HG02885 (cell line): ENCODE measurements at regions not wholly inside any gene's neighbourhood (a gene's known extent, or its start where the extent isn't known, plus 50 kb on each side); places are given as distances from the start of the nearest gene placed in this dataset.

Experiments
- ATAC-seq: cut with Tn5 transposase; IDR thresholded peaks from one replicate; pipeline ENCODE4 v1.9.1; 2021; ENCODE audit warnings: mild to moderate bottlenecking; ENCODE audit not compliant: unreplicated experiment, poor library complexity

DNA sequence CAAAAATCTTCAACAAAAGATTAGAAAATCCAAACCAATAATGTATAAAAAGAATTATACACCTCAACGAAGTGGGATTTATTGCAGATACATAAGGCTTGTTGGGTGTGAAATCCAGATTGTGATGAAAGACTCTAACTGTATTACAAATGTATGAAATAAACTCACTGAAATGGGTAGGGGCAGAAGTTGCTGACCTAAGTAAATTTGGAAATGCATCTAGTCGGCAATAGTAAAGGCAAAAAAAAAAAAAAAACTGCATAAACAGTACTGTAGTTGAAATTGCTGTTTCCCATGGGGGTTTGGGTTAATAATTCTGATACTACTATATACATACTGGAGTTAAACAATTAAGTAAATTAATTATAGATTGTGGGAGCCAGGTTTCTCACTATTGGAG is 130.7 kb upstream of the MAGEB18 start:
- no peak for ATAC-seq

DNA sequence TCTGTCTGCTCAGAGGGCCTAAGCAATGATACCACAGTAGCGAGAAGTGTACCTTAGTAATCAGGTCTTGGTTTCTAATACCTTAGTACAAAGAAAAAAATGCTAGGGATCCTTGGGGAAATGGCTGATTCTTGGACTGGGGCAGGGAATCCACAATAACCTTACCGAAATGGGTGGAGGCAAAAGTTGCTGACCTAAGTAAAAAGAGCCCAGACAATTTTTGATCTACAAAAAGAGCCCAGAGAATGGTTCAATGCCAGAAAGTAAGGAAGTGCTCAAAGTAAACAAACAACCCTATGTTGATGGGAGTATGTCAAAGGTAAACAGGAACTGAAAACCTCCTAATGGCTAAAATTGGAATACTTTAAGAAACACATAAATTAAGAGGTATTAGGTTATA is 130.1 kb upstream of the MAGEB18 start:
- no peak for ATAC-seq

- ATAC-seq = no peak
Measured at GRCh38 chrX:26008691-26009090, 129.5 kb upstream of the MAGEB18 start.

- no peak for ATAC-seq
Measured at GRCh38 chrX:26019386-26019785, 118.8 kb upstream of the MAGEB18 start.

- no peak for ATAC-seq
Measured at GRCh38 chrX:26026179-26026578, 112.0 kb upstream of the MAGEB18 start.

GRCh38 chrX:26032111-26032912 is 105.8 kb upstream of the MAGEB18 start:
- ATAC-seq = no peak

DNA sequence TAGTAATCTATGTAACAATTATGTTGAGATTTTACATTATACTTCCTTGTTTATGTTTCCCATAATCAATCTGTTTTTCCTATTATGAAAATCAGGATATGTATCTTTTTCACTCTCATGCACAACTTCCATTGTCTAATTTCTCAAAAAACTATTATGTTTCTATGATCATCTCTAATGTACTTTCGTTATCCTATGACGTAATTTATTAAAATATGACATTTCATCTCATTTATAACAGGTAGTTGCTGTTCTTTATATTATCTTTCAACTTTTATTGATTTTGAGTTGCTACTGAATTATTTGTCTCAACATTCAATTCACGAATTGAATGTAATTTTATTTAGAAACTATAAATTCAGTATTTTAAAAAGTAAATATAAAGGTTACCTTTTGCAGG is 100.8 kb upstream of the MAGEB18 start:
- no peak for ATAC-seq

DNA sequence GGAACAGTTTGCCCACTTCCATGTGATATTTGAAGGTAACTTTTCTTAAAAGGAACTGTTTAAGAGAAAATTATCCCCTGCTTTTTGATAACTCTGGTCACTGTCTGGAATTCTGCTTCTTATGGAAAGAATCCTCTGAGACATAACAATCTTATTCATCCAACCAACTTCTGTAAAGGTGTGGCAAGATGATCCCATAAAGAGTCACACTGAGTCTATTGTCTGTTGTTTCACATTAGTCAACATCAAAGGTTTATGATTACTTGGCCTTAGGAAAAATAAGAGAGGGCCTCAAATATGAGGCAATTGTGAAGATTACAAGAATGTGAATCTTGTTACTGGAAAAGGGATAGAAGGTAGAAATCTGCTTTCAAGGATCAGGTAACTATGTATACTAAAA is 88.0 kb upstream of the MAGEB18 start:
- no peak for ATAC-seq

- ATAC-seq = no peak
Measured at GRCh38 chrX:26070882-26071281, 67.3 kb upstream of the MAGEB18 start.

DNA sequence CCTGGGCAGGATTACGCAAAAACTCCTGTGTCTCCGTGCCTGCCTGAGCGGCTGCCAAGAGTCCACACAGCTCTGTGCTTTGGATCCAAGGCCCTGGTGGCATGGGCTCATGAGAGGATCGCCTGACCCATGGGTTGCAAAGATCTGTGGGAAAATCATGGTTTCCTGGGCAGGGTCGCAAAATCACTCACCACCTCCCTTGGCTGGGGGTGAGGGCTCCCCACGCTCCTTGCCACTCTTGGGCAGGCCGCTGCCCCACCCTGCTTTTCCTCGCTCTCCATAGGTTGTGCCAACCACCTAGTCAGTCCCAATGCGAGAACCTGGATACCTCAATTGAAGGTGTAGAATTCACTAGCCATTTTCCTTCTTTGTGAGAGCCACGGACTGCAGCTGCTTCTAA is 66.5 kb upstream of the MAGEB18 start:
- no peak for ATAC-seq

- no peak for ATAC-seq
Measured at GRCh38 chrX:26083093-26083492, 55.0 kb upstream of the MAGEB18 start.
